ENCODE measurements at regions not wholly inside any gene's neighbourhood (a gene's known extent, or its start where the extent isn't known, plus 50 kb on each side); places are given as distances from the start of the nearest gene placed in this dataset.

DNA sequence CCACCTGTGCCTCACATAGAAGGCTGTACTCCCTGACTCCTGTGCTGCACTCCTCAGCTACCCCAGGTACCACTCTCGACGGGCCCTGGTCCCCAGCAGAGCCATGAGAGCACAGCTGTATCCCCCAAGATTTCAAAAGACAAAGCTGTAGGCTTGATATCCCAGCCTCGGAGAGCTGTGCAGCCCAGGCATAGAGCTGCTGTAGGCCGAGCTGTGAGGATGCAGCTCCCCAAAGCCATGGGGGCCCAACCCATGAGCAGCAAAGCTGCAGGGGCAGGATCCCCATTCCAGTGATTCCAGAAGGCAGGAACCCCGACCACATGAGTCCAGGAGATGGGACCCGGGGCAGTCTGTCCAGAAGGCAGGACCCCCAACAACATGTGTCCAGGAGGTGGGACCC lies 123.8 kb upstream of the CBLN2 start:
- no CpG with 5 or more reads among the region's 6 CpGs for WGBS (ENCODE audit: extremely low coverage, insufficient coverage, low lambda C conversion rate)
- Histone ChIP-seq H3K36me3 (ENCODE audit: control insufficient read depth, insufficient read depth, low read length) (no peaks in the 10 kb centered on the region), H4K8ac (ENCODE audit: low read depth, low read length) (no peak overlapping the region), H3K56ac (ENCODE audit: low read length) (no peak overlapping the region), H2BK120ac (ENCODE audit: low read depth, low read length) (no peak overlapping the region), H3K27me3 (ENCODE audit: insufficient read depth, low read length, poor library complexity) (no peaks in the 10 kb centered on the region), H3K23ac (ENCODE audit: low read length) (no peak overlapping the region), H3K4me1 (ENCODE audit: control insufficient read depth, low read depth, low read length) (no peaks in the 10 kb centered on the region), H3K4me2 (ENCODE audit: low read length) (no peak overlapping the region), H2AK5ac (ENCODE audit: low read length) (no peak overlapping the region), H3K79me2 (ENCODE audit: control insufficient read depth, insufficient read depth, low read length) (no peaks in the 10 kb centered on the region), H3K9ac (ENCODE audit: low read length) (no peak overlapping the region), H3K27ac (ENCODE audit: low read depth, low read length) (no peak overlapping the region), H4K5ac (ENCODE audit: low read length) (no peak overlapping the region), H2BK15ac (replicated peaks; ENCODE audit: low read depth) (no peak overlapping the region), H3K4ac (ENCODE audit: low read depth, low read length) (no peak overlapping the region), H2BK5ac (ENCODE audit: low read length) (no peak overlapping the region), H3K18ac (ENCODE audit: low read length) (no peak overlapping the region), H3K4me3 (ENCODE audit: low read length) (no peak overlapping the region), H3K79me1 (ENCODE audit: low read length) (no peaks in the 10 kb centered on the region)
- DNase-seq: no peak

DNA sequence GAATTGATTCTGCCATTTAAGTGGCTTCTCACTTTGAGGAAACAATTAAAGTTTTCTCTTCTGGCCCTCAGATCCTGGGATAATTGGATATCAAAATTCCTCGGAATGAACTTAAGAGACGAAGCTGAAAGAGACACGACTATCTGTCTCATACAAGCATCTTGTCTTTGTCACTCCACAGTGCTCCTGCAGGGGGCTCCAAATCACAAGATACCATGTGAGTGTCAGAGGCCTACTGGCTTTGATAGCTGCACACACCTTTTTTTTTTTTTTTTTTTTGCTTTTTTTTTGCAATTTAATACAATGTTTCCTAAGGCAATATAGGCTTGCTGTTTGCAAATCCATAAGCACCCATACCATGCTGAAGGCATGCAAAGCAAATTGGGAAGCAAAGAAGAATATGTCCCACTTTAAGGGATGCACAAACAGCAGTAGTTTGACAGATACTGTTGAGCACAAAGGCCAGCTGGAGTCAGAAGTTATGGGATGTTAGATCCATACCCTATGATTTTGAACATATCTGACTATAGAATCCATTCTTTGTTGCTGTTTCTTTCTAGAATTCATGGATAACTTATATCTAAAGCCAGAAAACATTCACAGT lies 109.0 kb upstream of the CBLN2 start:
- DNase-seq: peak; percentile 83
- no peaks in the 10 kb centered on the region for H3K36me3 ChIP-seq (ENCODE audit: control insufficient read depth, insufficient read depth, low read length)

DNA sequence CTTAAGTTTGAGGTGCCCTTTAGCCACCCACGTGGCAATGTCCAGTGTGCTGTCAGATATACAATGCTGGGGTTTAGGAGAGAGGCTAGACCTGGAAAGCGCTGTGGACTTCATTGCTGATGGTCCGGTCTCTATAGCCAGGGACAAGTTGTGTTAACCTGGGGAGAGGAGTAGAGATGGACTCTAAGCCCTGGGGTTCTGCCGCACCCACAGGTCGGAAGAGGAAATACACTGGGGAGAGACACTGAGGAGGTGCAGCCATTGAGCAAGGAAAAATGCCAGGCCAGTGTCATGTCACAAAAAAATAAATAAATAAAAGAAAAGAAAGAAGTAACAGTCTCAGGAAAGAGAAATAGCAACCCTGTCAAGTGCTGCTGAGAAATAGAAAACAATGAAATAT lies 106.9 kb upstream of the CBLN2 start:
- H2BK5ac ChIP-seq (ENCODE audit: low read length): no peak overlapping the region
- H4K8ac ChIP-seq (ENCODE audit: low read depth, low read length): no peak overlapping the region
- H3K4me2 ChIP-seq (ENCODE audit: low read length): no peak overlapping the region
- DNase-seq: no peak
- H3K23ac ChIP-seq (ENCODE audit: low read length): no peak overlapping the region
- no peaks in the 10 kb centered on the region for H3K36me3 ChIP-seq (ENCODE audit: control insufficient read depth, insufficient read depth, low read length)
- H3K4me1 ChIP-seq (ENCODE audit: control insufficient read depth, low read depth, low read length): no peaks in the 10 kb centered on the region
- no peaks in the 10 kb centered on the region for H3K79me2 ChIP-seq (ENCODE audit: control insufficient read depth, insufficient read depth, low read length)
- H2BK15ac ChIP-seq (replicated peaks; ENCODE audit: low read depth): no peak overlapping the region
- H3K56ac ChIP-seq (ENCODE audit: low read length): no peak overlapping the region
- no peak overlapping the region for H2BK120ac ChIP-seq (ENCODE audit: low read depth, low read length)
- no peak overlapping the region for H3K4me3 ChIP-seq (ENCODE audit: low read length)
- no peak overlapping the region for H3K9ac ChIP-seq (ENCODE audit: low read length)
- H3K18ac ChIP-seq (ENCODE audit: low read length): no peak overlapping the region
- H4K5ac ChIP-seq (ENCODE audit: low read length): no peak overlapping the region
- H3K27ac ChIP-seq (ENCODE audit: low read depth, low read length): no peak overlapping the region
- no peak overlapping the region for H3K4ac ChIP-seq (ENCODE audit: low read depth, low read length)
- WGBS (ENCODE audit: extremely low coverage, insufficient coverage, low lambda C conversion rate): no CpG with 5 or more reads among the region's 5 CpGs
- no peak overlapping the region for H2AK5ac ChIP-seq (ENCODE audit: low read length)
- no peaks in the 10 kb centered on the region for H3K27me3 ChIP-seq (ENCODE audit: insufficient read depth, low read length, poor library complexity)
- H3K79me1 ChIP-seq (ENCODE audit: low read length): no peaks in the 10 kb centered on the region

More for the DNA sequence above, 109.0 kb upstream of the CBLN2 start:
- H3K4me3 ChIP-seq (ENCODE audit: low read length): no peak overlapping the region
- H3K79me1 ChIP-seq (ENCODE audit: low read length): no peaks in the 10 kb centered on the region
- H3K79me2 ChIP-seq (ENCODE audit: control insufficient read depth, insufficient read depth, low read length): no peaks in the 10 kb centered on the region
- H3K23ac ChIP-seq (ENCODE audit: low read length): no peak overlapping the region
- no peaks in the 10 kb centered on the region for H3K27me3 ChIP-seq (ENCODE audit: insufficient read depth, low read length, poor library complexity)
- H3K4ac ChIP-seq (ENCODE audit: low read depth, low read length): no peak overlapping the region
- H2BK15ac ChIP-seq (replicated peaks; ENCODE audit: low read depth): no peak overlapping the region
- H3K56ac ChIP-seq (ENCODE audit: low read length): no peak overlapping the region
- H3K9ac ChIP-seq (ENCODE audit: low read length): no peak overlapping the region
- H3K4me1 ChIP-seq (ENCODE audit: control insufficient read depth, low read depth, low read length): no peaks in the 10 kb centered on the region
- no peak overlapping the region for H2AK5ac ChIP-seq (ENCODE audit: low read length)
- H3K4me2 ChIP-seq (ENCODE audit: low read length): no peak overlapping the region
- H2BK5ac ChIP-seq (ENCODE audit: low read length): no peak overlapping the region
- no CpG with 5 or more reads among the region's 3 CpGs for WGBS (ENCODE audit: extremely low coverage, insufficient coverage, low lambda C conversion rate)
- no peak overlapping the region for H4K8ac ChIP-seq (ENCODE audit: low read depth, low read length)
- no peak overlapping the region for H3K18ac ChIP-seq (ENCODE audit: low read length)
- H2BK120ac ChIP-seq (ENCODE audit: low read depth, low read length): no peak overlapping the region
- H3K27ac ChIP-seq (ENCODE audit: low read depth, low read length): no peak overlapping the region
- no peak overlapping the region for H4K5ac ChIP-seq (ENCODE audit: low read length)

DNA sequence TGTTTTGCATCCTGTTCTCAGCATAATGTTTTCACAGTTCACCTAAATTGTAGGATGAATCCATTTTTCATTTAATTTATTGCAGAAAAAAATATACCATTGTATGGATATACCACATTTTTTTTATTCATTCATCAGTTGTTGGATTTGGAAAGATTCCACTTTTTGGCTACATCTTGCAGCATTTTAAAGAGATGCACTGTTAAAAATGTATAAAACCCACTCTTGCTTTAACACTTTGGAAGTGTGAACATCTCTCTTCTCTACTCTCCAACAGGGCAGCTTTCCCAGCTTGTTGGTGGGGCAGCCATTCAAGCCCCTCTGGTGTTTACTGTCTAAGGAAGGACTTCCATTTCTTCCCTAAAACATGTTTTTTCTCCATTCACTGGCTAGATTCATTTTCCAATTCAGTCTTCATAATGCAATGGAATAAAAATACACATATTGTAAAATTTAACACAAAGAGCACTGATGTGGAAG lies 104.4 kb upstream of the CBLN2 start:
- no peaks in the 10 kb centered on the region for H3K36me3 ChIP-seq (ENCODE audit: control insufficient read depth, insufficient read depth, low read length)
- no peaks in the 10 kb centered on the region for H3K4me1 ChIP-seq (ENCODE audit: control insufficient read depth, low read depth, low read length)
- H3K79me1 ChIP-seq (ENCODE audit: low read length): no peaks in the 10 kb centered on the region
- no peak overlapping the region for H3K18ac ChIP-seq (ENCODE audit: low read length)
- no peak overlapping the region for H2AK5ac ChIP-seq (ENCODE audit: low read length)
- H4K5ac ChIP-seq (ENCODE audit: low read length): no peak overlapping the region
- H3K56ac ChIP-seq (ENCODE audit: low read length): no peak overlapping the region
- H3K27ac ChIP-seq (ENCODE audit: low read depth, low read length): no peak overlapping the region
- no peak overlapping the region for H3K4me2 ChIP-seq (ENCODE audit: low read length)
- no peak overlapping the region for H2BK15ac ChIP-seq (replicated peaks; ENCODE audit: low read depth)
- no peak overlapping the region for H3K9ac ChIP-seq (ENCODE audit: low read length)
- no peak overlapping the region for H4K8ac ChIP-seq (ENCODE audit: low read depth, low read length)
- no peak for DNase-seq
- no peak overlapping the region for H2BK5ac ChIP-seq (ENCODE audit: low read length)
- no peak overlapping the region for H3K23ac ChIP-seq (ENCODE audit: low read length)
- no peaks in the 10 kb centered on the region for H3K79me2 ChIP-seq (ENCODE audit: control insufficient read depth, insufficient read depth, low read length)
- no peak overlapping the region for H2BK120ac ChIP-seq (ENCODE audit: low read depth, low read length)
- no peak overlapping the region for H3K4me3 ChIP-seq (ENCODE audit: low read length)
- H3K27me3 ChIP-seq (ENCODE audit: insufficient read depth, low read length, poor library complexity): no peaks in the 10 kb centered on the region
- H3K4ac ChIP-seq (ENCODE audit: low read depth, low read length): no peak overlapping the region

DNA sequence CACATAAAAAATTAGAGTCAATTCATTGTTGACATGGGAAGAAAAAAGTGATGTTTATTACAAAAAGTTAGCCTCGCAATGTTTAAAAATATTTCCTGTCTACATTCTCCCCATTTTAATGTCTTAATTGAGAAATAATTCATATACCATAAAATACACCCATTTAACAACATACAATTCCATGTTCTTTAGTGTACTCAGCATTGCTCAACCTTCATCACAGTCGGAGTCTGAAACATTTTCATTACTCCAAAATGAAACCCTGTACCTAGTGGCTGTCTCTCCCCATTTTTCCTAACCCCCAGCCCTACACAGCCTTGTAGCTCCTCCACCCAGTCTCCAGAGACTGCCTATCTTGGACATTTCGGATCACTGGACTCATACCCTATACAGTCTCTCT lies 103.9 kb upstream of the CBLN2 start:
- Histone ChIP-seq H3K4me1 (ENCODE audit: control insufficient read depth, low read depth, low read length) (no peaks in the 10 kb centered on the region), H2BK5ac (ENCODE audit: low read length) (no peak overlapping the region), H3K79me2 (ENCODE audit: control insufficient read depth, insufficient read depth, low read length) (no peaks in the 10 kb centered on the region), H2AK5ac (ENCODE audit: low read length) (no peak overlapping the region), H3K4me3 (ENCODE audit: low read length) (no peak overlapping the region), H3K4ac (ENCODE audit: low read depth, low read length) (no peak overlapping the region), H3K36me3 (ENCODE audit: control insufficient read depth, insufficient read depth, low read length) (no peaks in the 10 kb centered on the region), H4K8ac (ENCODE audit: low read depth, low read length) (no peak overlapping the region), H3K18ac (ENCODE audit: low read length) (no peak overlapping the region), H3K27ac (ENCODE audit: low read depth, low read length) (no peak overlapping the region), H4K5ac (ENCODE audit: low read length) (no peak overlapping the region), H3K56ac (ENCODE audit: low read length) (no peak overlapping the region), H2BK120ac (ENCODE audit: low read depth, low read length) (no peak overlapping the region), H3K23ac (ENCODE audit: low read length) (no peak overlapping the region), H3K4me2 (ENCODE audit: low read length) (no peak overlapping the region), H3K79me1 (ENCODE audit: low read length) (no peaks in the 10 kb centered on the region), H3K27me3 (ENCODE audit: insufficient read depth, low read length, poor library complexity) (no peaks in the 10 kb centered on the region), H2BK15ac (replicated peaks; ENCODE audit: low read depth) (no peak overlapping the region), H3K9ac (ENCODE audit: low read length) (no peak overlapping the region)
- no peak for DNase-seq
- no CpG with 5 or more reads among the region's 3 CpGs for WGBS (ENCODE audit: extremely low coverage, insufficient coverage, low lambda C conversion rate)

DNA sequence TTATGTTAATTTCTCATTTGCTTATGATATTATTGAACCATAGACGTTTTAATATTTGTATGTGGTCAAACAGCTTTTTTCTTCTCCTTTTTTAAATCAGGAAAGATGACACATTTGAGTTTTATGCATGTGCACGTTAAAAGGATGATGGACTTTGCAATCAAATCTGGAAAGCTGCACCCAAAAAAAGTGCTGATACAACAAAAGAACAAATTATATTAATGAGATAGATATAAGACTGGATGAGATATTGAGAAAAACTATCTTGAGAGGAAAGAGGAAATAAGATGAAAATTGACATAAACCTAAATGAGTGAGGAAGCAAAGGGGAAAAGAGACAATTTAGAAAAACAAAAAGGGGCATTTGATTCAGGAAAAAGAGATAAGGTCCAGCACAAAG lies 96.4 kb upstream of the CBLN2 start:
- no peak overlapping the region for H2AK5ac ChIP-seq (ENCODE audit: low read length)
- no peak overlapping the region for H3K23ac ChIP-seq (ENCODE audit: low read length)
- no peak overlapping the region for H2BK15ac ChIP-seq (replicated peaks; ENCODE audit: low read depth)
- no peak overlapping the region for H3K4ac ChIP-seq (ENCODE audit: low read depth, low read length)
- peaks cover 5% of the 10 kb centered on the region for H3K4me1 ChIP-seq (ENCODE audit: control insufficient read depth, low read depth, low read length)
- no peak overlapping the region for H3K4me3 ChIP-seq (ENCODE audit: low read length)
- no peak overlapping the region for H3K9ac ChIP-seq (ENCODE audit: low read length)
- H2BK120ac ChIP-seq (ENCODE audit: low read depth, low read length): no peak overlapping the region
- no peak overlapping the region for H2BK5ac ChIP-seq (ENCODE audit: low read length)
- no peak overlapping the region for H3K56ac ChIP-seq (ENCODE audit: low read length)
- no peaks in the 10 kb centered on the region for H3K27me3 ChIP-seq (ENCODE audit: insufficient read depth, low read length, poor library complexity)
- no peak overlapping the region for H3K27ac ChIP-seq (ENCODE audit: low read depth, low read length)
- no CpG with 5 or more reads among the region's 2 CpGs for WGBS (ENCODE audit: extremely low coverage, insufficient coverage, low lambda C conversion rate)
- no peaks in the 10 kb centered on the region for H3K79me1 ChIP-seq (ENCODE audit: low read length)
- H3K18ac ChIP-seq (ENCODE audit: low read length): no peak overlapping the region
- H3K4me2 ChIP-seq (ENCODE audit: low read length): no peak overlapping the region
- DNase-seq: no peak
- no peak overlapping the region for H4K5ac ChIP-seq (ENCODE audit: low read length)
- H3K79me2 ChIP-seq (ENCODE audit: control insufficient read depth, insufficient read depth, low read length): no peaks in the 10 kb centered on the region
- H4K8ac ChIP-seq (ENCODE audit: low read depth, low read length): no peak overlapping the region
- H3K36me3 ChIP-seq (ENCODE audit: control insufficient read depth, insufficient read depth, low read length): no peaks in the 10 kb centered on the region

Data from mesendoderm (in vitro differentiated cells).